Transverse colon (tissue), 4 donors: ENCODE measurements at regions not wholly inside any gene's neighbourhood (a gene's known extent, or its start where the extent isn't known, plus 50 kb on each side); places are given as distances from the start of the nearest gene placed in this dataset.

ENCODE experiments used
- DNase-seq: peaks from one replicate; pipeline ENCODE4 v3.0.0-alpha.2; 2019
- H3K27ac ChIP-seq, 4 donors: fragments of 200-600 bp; sonication (generic); 2 replicates each; pipeline ENCODE4 v1.5.1; 2016 to 2018; ENCODE audit warnings: inconsistent platforms in 4 of 4
- H3K27me3 ChIP-seq: fragments of 200-600 bp; sonication (generic); 2 replicates; pipeline ENCODE4 v1.5.1; 2017; ENCODE audit warnings: inconsistent platforms
- H3K36me3 ChIP-seq, 4 donors: fragments of 200-600 bp; sonication (generic); 2 replicates each; pipeline ENCODE4 v1.5.1; 2017 to 2019; ENCODE audit warnings: inconsistent platforms in 4 of 4
- H3K4me1 ChIP-seq, 4 donors: fragments of 200-600 bp; sonication (generic); 2 replicates each; pipeline ENCODE4 v1.5.1; 2017 to 2020; ENCODE audit warnings: inconsistent platforms in 4 of 4
- H3K4me3 ChIP-seq, 4 donors: fragments of 200-600 bp; sonication (generic); 1 replicate in 1 of 4; 2 replicates in 3 of 4; pipeline versions ENCODE4 v1.5.1 to v1.6.1; 2017 to 2019; ENCODE audit warnings: inconsistent platforms in 4 of 4
- H3K9me3 ChIP-seq, 2 donors: fragments of 200-600 bp; sonication (generic); 2 replicates each; pipeline ENCODE4 v1.5.1; 2017 to 2019; ENCODE audit warnings: inconsistent platforms in 2 of 2
- CTCF ChIP-seq, 5 experiments: fragments of 200-600 bp in 3 of 5; fragments of 450-650 bp in 2 of 5; sonication (generic) in 3 of 5; IDR thresholded peaks; 1 replicate in 2 of 5; 2 replicates in 3 of 5; pipeline ENCODE4 v1.5.1; 2016 to 2017; ENCODE audit warnings: antibody characterized with exemption in 5 of 5, inconsistent platforms in 3 of 5, mild to moderate bottlenecking in 2 of 5, moderate library complexity in 1 of 5
- EP300 ChIP-seq: sonication (generic); formaldehyde crosslinking; IDR thresholded peaks from one replicate; pipeline ENCODE4 v1.6.1; 2017; ENCODE audit warnings: antibody characterized with exemption, low read depth
- POLR2A ChIP-seq: fragments of 450-650 bp; IDR thresholded peaks from one replicate; pipeline ENCODE4 v1.6.1; 2016; ENCODE audit warnings: antibody characterized with exemption, mild to moderate bottlenecking, moderate library complexity
- POLR2AphosphoS5 ChIP-seq, 3 donors: sonication (generic); formaldehyde crosslinking; IDR thresholded peaks; one replicate each; pipeline ENCODE4 v1.6.1; 2016; ENCODE audit warnings: antibody characterized with exemption in 3 of 3
- WGBS, 2 donors: methylation state at CpG; one replicate each; pipeline ENCODE4 v1.1.5; 2018; ENCODE audit warnings: low coverage in 1 of 2; 5-methylcytosine and 5-hydroxymethylcytosine counted together
- in situ Hi-C, 4 donors: fragments of 200-750 bp; cut with MboI; loops; one replicate each; pipeline versions ENCODE4 v1.15.0 to v1.15.1; 2017; ENCODE audit warnings: low sequenced_read_pairs in 3 of 4, low pct_ligation_motif_present in 1 of 4, low pct_unique_long_range_greater_than_20kb in 1 of 4
- intact Hi-C: fragments of 100-400 bp; cut with DNase I; formaldehyde crosslinking; loops from one replicate; pipeline ENCODE4 v1.15.1; 2023; ENCODE audit warnings: low total_unique reads

DNA sequence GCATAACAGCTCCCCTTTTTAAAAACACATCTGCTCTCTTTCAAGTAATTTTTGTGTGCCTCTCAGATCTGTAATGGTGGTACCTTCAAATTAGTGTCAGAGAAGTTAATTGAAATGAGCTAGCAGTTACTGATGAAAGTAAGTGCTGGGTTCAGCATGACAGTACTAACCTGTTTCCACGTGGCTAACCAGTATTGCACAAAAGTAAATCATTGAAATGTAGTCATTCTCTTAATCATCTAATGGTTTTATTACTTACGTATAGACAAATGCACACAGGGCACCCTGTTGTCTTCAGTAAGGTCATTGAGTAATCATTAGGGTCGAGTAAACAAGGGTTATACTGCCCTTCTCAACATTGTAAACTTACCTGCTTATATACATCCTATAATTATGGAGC, 157.8 kb upstream of the PRR16 start:
- intact Hi-C loops: no loop called here
- H3K27me3 ChIP-seq: no peaks in the 10 kb centered on the region
- TF ChIP-seq EP300 (no peak), POLR2AphosphoS5 (IDR thresholded peaks at IDR 0.05) (no peak), POLR2A (no peak), CTCF (IDR thresholded peaks at IDR 0.05) (no peak)
- H3K4me1 ChIP-seq: no peaks in the 10 kb centered on the region
- H3K27ac ChIP-seq: no peak overlapping the region
- in situ Hi-C loops: no loop called here
- no peaks in the 10 kb centered on the region for H3K36me3 ChIP-seq
- no peak overlapping the region for H3K4me3 ChIP-seq
- WGBS, 2 donors: 31 to 36% methylated on average over 3 of the region's 3 CpGs
- no peaks in the 10 kb centered on the region for H3K9me3 ChIP-seq
- DNase-seq: no peak

GRCh38 chr5:120314191-120314590, 149.9 kb upstream of the PRR16 start:
- Histone ChIP-seq H3K36me3 (no peaks in the 10 kb centered on the region), H3K4me1 (no peaks in the 10 kb centered on the region), H3K9me3 (no peaks in the 10 kb centered on the region), H3K27ac (no peak overlapping the region), H3K4me3 (no peak overlapping the region), H3K27me3 (no peaks in the 10 kb centered on the region)
- DNase-seq: no peak
- no peak for TF ChIP-seq POLR2A
- TF ChIP-seq POLR2AphosphoS5 (IDR thresholded peaks at IDR 0.05): no peak
- TF ChIP-seq EP300: no peak
- no peak for TF ChIP-seq CTCF (IDR thresholded peaks at IDR 0.05)
- in situ Hi-C loops (no loop called here), intact Hi-C loops (no loop called here)

GRCh38 chr5:120320626-120321025, 143.5 kb upstream of the PRR16 start:
- Histone ChIP-seq H3K4me3 (no peak overlapping the region), H3K36me3 (no peaks in the 10 kb centered on the region), H3K4me1 (no peaks in the 10 kb centered on the region), H3K27me3 (no peaks in the 10 kb centered on the region), H3K27ac (no peak overlapping the region), H3K9me3 (no peaks in the 10 kb centered on the region)
- intact Hi-C loops: no loop called here
- no peak for DNase-seq
- in situ Hi-C loops: no loop called here
- TF ChIP-seq EP300 (no peak), POLR2A (no peak), CTCF (IDR thresholded peaks at IDR 0.05) (no peak), POLR2AphosphoS5 (IDR thresholded peaks at IDR 0.05) (no peak)

- DNase-seq: no peak
- TF ChIP-seq EP300 (no peak), CTCF (IDR thresholded peaks at IDR 0.05) (no peak), POLR2AphosphoS5 (IDR thresholded peaks at IDR 0.05) (no peak), POLR2A (no peak)
- Histone ChIP-seq H3K27ac (no peak overlapping the region), H3K27me3 (no peaks in the 10 kb centered on the region), H3K9me3 (no peaks in the 10 kb centered on the region), H3K36me3 (no peaks in the 10 kb centered on the region), H3K4me1 (no peaks in the 10 kb centered on the region), H3K4me3 (no peak overlapping the region)
- intact Hi-C loops: no loop called here
- in situ Hi-C loops: no loop called here
These were observed 137.4 kb upstream of the PRR16 start for GRCh38 chr5:120326651-120327050.
